ENCODE measurements at regions not wholly inside any gene's neighbourhood (a gene's known extent, or its start where the extent isn't known, plus 50 kb on each side); places are given as distances from the start of the nearest gene placed in this dataset.

DNA sequence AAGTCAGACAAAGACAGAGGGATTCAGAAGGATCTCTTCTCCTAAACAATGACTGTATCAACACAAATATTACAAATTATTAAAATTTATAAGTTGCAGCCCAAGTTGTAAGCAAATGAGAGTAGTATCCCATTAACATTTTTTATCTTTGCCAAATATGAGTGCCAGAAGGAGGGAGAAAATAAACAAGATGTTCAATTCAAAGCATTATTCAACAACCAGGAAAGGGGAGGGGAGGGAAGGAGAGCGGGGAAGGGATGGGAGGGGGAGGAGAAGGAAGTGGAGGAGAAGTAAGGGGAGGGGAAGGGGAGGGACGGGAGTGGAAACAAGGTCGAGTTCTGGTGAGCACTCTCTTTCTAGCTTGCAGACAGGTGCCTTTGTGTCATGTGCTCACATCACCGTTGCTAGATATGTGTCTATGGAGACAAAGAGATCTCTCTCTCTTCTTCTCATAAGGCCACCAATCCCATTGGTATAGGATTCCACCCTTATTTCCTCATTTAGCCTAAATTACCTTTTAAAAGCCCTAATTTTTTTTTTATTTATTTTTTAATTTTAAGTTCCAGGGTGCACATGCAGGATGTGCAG, 679.6 kb upstream of the CHAC2 start:
- TF ChIP-seq, protein P1, sequence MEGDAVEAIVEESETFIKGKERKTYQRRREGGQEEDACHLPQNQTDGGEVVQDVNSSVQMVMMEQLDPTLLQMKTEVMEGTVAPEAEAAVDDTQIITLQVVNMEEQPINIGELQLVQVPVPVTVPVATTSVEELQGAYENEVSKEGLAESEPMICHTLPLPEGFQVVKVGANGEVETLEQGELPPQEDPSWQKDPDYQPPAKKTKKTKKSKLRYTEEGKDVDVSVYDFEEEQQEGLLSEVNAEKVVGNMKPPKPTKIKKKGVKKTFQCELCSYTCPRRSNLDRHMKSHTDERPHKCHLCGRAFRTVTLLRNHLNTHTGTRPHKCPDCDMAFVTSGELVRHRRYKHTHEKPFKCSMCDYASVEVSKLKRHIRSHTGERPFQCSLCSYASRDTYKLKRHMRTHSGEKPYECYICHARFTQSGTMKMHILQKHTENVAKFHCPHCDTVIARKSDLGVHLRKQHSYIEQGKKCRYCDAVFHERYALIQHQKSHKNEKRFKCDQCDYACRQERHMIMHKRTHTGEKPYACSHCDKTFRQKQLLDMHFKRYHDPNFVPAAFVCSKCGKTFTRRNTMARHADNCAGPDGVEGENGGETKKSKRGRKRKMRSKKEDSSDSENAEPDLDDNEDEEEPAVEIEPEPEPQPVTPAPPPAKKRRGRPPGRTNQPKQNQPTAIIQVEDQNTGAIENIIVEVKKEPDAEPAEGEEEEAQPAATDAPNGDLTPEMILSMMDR (IDR thresholded peaks at IDR 0.05): no peak
- no peak for TF ChIP-seq POLR2A (IDR thresholded peaks at IDR 0.05)

Measured in Peyer's patch (tissue), 4 donors.